Transverse colon (tissue), 4 donors: ENCODE measurements at regions not wholly inside any gene's neighbourhood (a gene's known extent, or its start where the extent isn't known, plus 50 kb on each side); places are given as distances from the start of the nearest gene placed in this dataset.

ENCODE experiments used
- DNase-seq: peaks from one replicate; pipeline ENCODE4 v3.0.0-alpha.2; 2019
- H3K27ac ChIP-seq, 4 donors: fragments of 200-600 bp; sonication (generic); 2 replicates each; pipeline ENCODE4 v1.5.1; 2016 to 2018; ENCODE audit warnings: inconsistent platforms in 4 of 4
- H3K27me3 ChIP-seq: fragments of 200-600 bp; sonication (generic); 2 replicates; pipeline ENCODE4 v1.5.1; 2017; ENCODE audit warnings: inconsistent platforms
- H3K36me3 ChIP-seq, 4 donors: fragments of 200-600 bp; sonication (generic); 2 replicates each; pipeline ENCODE4 v1.5.1; 2017 to 2019; ENCODE audit warnings: inconsistent platforms in 4 of 4
- H3K4me1 ChIP-seq, 4 donors: fragments of 200-600 bp; sonication (generic); 2 replicates each; pipeline ENCODE4 v1.5.1; 2017 to 2020; ENCODE audit warnings: inconsistent platforms in 4 of 4
- H3K4me3 ChIP-seq, 4 donors: fragments of 200-600 bp; sonication (generic); 1 replicate in 1 of 4; 2 replicates in 3 of 4; pipeline versions ENCODE4 v1.5.1 to v1.6.1; 2017 to 2019; ENCODE audit warnings: inconsistent platforms in 4 of 4
- H3K9me3 ChIP-seq, 2 donors: fragments of 200-600 bp; sonication (generic); 2 replicates each; pipeline ENCODE4 v1.5.1; 2017 to 2019; ENCODE audit warnings: inconsistent platforms in 2 of 2
- EP300 ChIP-seq: sonication (generic); formaldehyde crosslinking; IDR thresholded peaks from one replicate; pipeline ENCODE4 v1.6.1; 2017; ENCODE audit warnings: antibody characterized with exemption, low read depth
- POLR2A ChIP-seq: fragments of 450-650 bp; IDR thresholded peaks from one replicate; pipeline ENCODE4 v1.6.1; 2016; ENCODE audit warnings: antibody characterized with exemption, mild to moderate bottlenecking, moderate library complexity
- POLR2AphosphoS5 ChIP-seq, 3 donors: sonication (generic); formaldehyde crosslinking; IDR thresholded peaks; one replicate each; pipeline ENCODE4 v1.6.1; 2016; ENCODE audit warnings: antibody characterized with exemption in 3 of 3
- WGBS, 2 donors: methylation state at CpG; one replicate each; pipeline ENCODE4 v1.1.5; 2018; ENCODE audit warnings: low coverage in 1 of 2; 5-methylcytosine and 5-hydroxymethylcytosine counted together
- in situ Hi-C, 4 donors: fragments of 200-750 bp; cut with MboI; loops; one replicate each; pipeline versions ENCODE4 v1.15.0 to v1.15.1; 2017; ENCODE audit warnings: low sequenced_read_pairs in 3 of 4, low pct_ligation_motif_present in 1 of 4, low pct_unique_long_range_greater_than_20kb in 1 of 4
- intact Hi-C: fragments of 100-400 bp; cut with DNase I; formaldehyde crosslinking; loops from one replicate; pipeline ENCODE4 v1.15.1; 2023; ENCODE audit warnings: low total_unique reads
- TF ChIP-seq, protein P1 (sequence below), 5 experiments: fragments of 200-600 bp in 3 of 5; fragments of 450-650 bp in 2 of 5; sonication (generic) in 3 of 5; IDR thresholded peaks; 1 replicate in 2 of 5; 2 replicates in 3 of 5; pipeline ENCODE4 v1.5.1; 2016 to 2017; ENCODE audit warnings: antibody characterized with exemption in 5 of 5, inconsistent platforms in 3 of 5, mild to moderate bottlenecking in 2 of 5, moderate library complexity in 1 of 5

DNA sequence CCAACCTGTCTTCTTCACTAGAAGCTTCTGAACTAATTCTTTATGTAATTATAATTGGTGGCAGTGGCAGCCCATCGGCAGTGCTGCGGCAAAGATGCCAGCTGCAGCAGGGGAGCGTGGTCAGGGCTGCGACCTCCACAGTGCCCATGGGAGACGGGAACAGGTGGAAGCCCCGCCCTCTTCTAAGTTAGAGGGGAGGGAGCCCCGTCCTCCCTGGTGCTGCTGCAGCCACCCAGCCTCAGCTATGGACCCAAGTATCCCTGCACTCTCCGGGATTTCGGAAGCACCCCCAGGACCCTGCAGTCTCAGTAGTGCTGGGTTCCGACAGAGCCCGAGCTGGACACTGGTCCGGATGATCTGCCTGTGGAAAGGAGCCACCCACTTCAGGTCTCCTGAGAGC is 117.0 kb upstream of the MBL2 start:
- H3K4me1 ChIP-seq, result no peaks in the 10 kb centered on the region
- no peak for DNase-seq
- H3K27ac ChIP-seq, result no peak overlapping the region
- in situ Hi-C loops, result no loop called here
- TF ChIP-seq POLR2AphosphoS5 (IDR thresholded peaks at IDR 0.05) (no peak), EP300 (no peak), POLR2A (no peak)
- TF ChIP-seq, protein P1, sequence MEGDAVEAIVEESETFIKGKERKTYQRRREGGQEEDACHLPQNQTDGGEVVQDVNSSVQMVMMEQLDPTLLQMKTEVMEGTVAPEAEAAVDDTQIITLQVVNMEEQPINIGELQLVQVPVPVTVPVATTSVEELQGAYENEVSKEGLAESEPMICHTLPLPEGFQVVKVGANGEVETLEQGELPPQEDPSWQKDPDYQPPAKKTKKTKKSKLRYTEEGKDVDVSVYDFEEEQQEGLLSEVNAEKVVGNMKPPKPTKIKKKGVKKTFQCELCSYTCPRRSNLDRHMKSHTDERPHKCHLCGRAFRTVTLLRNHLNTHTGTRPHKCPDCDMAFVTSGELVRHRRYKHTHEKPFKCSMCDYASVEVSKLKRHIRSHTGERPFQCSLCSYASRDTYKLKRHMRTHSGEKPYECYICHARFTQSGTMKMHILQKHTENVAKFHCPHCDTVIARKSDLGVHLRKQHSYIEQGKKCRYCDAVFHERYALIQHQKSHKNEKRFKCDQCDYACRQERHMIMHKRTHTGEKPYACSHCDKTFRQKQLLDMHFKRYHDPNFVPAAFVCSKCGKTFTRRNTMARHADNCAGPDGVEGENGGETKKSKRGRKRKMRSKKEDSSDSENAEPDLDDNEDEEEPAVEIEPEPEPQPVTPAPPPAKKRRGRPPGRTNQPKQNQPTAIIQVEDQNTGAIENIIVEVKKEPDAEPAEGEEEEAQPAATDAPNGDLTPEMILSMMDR (IDR thresholded peaks at IDR 0.05), result no peak
- no peaks in the 10 kb centered on the region for H3K27me3 ChIP-seq
- H3K9me3 ChIP-seq, result no peaks in the 10 kb centered on the region
- H3K36me3 ChIP-seq, result no peaks in the 10 kb centered on the region
- H3K4me3 ChIP-seq, result no peak overlapping the region
- intact Hi-C loops, result no loop called here
- WGBS, 2 donors, result 82% methylated on average over 11 of the region's 12 CpGs; no CpG with 5 or more reads in 1 of the 2 donors

DNA sequence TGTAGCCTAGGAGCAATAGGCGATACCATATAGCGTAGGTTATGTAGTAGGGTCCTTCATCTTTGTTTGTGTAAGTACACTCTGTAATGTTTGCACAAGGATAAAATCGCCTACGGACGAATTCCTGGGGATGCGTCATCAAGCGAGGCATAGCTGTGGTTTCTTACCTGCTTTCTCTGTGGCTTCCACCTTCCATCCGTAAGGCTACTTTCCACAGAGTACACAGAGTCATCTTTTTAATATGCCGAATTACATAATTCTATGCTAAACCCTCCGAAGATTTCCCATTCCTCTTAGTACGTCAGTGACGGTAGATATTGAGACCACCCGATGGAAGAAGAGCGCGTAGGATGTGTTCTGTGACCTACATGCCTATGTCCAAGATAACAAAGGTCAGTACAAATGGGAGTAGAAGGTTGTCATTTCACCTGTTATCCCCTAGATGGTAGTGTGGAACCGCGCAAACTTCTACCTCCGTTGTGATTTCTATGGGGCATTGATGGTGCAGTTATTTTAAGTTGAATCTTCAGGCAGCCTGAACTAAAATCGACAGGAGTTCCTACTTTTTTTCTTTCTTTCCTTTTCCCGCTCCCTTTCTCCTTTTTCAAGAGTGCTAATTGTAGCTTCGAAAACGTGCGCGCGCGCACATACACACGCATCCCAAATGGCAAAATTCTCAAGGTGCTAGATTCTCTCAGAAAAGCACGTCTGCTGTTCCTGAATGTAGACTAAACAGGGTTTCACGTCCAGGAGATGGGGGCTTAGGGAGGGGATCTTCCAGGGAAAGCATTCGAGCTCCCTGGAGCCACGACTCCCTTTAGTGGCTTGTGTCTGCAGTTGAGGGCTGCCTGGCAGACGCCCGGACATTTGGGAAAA is 111.7 kb upstream of the MBL2 start:
- WGBS, 2 donors, result 32 to 35% methylated on average over 13 to 33 of the region's 33 CpGs
- H3K9me3 ChIP-seq, result no peaks in the 10 kb centered on the region
- in situ Hi-C loops, result no loop called here

DNA sequence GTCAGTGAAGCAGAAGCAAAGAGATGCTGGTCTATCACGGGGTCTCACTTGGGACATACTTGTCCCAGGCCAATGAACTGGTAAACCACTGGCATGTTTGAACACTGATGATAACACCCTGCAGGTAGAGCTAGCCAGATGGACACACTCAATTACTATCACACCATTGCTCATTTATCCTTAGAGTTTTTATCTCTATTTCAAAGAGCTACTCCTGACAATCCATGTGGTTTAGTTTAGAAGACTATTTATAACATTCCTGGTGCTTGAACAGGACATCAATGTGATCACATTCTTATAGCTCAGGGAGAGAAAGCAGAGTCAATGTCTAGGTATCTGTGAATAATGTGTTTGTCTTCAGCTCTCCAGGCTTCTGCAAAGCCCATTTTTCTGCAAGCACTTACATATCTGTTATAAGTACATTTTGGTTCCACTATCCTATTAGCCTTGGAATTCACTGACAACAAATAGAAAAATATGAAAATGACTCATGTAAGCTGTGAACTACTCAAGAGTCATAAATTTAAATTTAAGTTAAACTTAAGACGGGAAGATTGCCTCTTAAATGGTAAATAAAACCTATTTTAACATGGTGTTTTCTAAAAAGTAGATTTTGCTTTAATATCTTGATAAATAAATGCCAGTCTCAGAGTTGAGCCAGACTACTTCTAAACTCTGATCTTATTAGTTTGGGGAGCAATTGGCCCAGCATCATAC is 106.7 kb upstream of the MBL2 start:
- Histone ChIP-seq H3K4me1 (no peaks in the 10 kb centered on the region), H3K27ac (no peak overlapping the region), H3K27me3 (no peaks in the 10 kb centered on the region), H3K4me3 (no peak overlapping the region), H3K36me3 (no peaks in the 10 kb centered on the region), H3K9me3 (no peaks in the 10 kb centered on the region)
- WGBS, 2 donors, result 46 to 53% methylated on average over 1 to 2 of the region's 2 CpGs
- in situ Hi-C loops, result no loop called here
- TF ChIP-seq EP300 (no peak), POLR2A (no peak), POLR2AphosphoS5 (IDR thresholded peaks at IDR 0.05) (no peak)
- TF ChIP-seq, protein P1 (IDR thresholded peaks at IDR 0.05), result no peak
- DNase-seq, result no peak
- intact Hi-C loops, result no loop called here

More for the DNA sequence above, 111.7 kb upstream of the MBL2 start:
- Histone ChIP-seq H3K36me3 (no peaks in the 10 kb centered on the region), H3K27ac (no peak overlapping the region), H3K4me1 (peaks cover 0 to 3% (median 0%) of the 10 kb centered on the region in 4 donors), H3K4me3 (no peak overlapping the region), H3K27me3 (no peaks in the 10 kb centered on the region)
- intact Hi-C loops, result no loop called here
- TF ChIP-seq POLR2A, result no peak
- TF ChIP-seq, protein P1 (IDR thresholded peaks at IDR 0.05), result peak; percentile 55 to 62 (median 59)
- no peak for DNase-seq

DNA sequence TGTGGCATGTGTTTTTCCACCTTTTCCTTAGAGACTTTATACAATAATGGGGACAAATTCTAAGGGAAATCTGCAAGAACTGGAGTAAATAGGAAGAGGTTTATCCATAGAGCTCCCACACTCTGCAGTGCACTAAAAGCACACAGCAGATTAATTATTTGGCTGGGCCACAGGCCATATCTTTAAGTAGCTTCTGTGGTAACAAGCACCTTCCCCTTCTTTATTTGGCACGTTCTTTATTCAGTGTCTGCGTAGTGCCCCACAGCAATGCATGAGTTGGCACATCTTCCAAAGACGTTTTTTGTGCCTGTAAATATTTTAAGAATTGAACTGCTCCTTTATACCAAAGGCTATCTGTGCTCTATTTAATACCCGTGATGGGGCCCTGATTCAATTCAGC is 104.9 kb upstream of the MBL2 start:
- intact Hi-C loops (no loop called here), in situ Hi-C loops (no loop called here)
- no peak for DNase-seq
- Histone ChIP-seq H3K27ac (no peak overlapping the region), H3K4me3 (no peak overlapping the region), H3K9me3 (no peaks in the 10 kb centered on the region), H3K4me1 (no peaks in the 10 kb centered on the region), H3K27me3 (no peaks in the 10 kb centered on the region), H3K36me3 (no peaks in the 10 kb centered on the region)
- 50 to 73% methylated on average over 4 of the region's 4 CpGs for WGBS, 2 donors
- TF ChIP-seq, protein P1 (IDR thresholded peaks at IDR 0.05), result no peak
- TF ChIP-seq POLR2AphosphoS5 (IDR thresholded peaks at IDR 0.05) (no peak), EP300 (no peak), POLR2A (no peak)
